HEK293T (cell line): ENCODE measurements at regions not wholly inside any gene's neighbourhood (a gene's known extent, or its start where the extent isn't known, plus 50 kb on each side); places are given as distances from the start of the nearest gene placed in this dataset.

Source experiments
- CTCF ChIA-PET: fragments of 350-600 bp; formaldehyde crosslinking; extraction: SDS; loops from one replicate; lab custom pipeline; 2021; ENCODE audit warnings: antibody characterized with exemption, inconsistent platforms; lab: Yijun Ruan, JAX
- POLR2A ChIA-PET: fragments of 350-600 bp; formaldehyde crosslinking; extraction: SDS; loops from one replicate; lab custom pipeline; 2020; ENCODE audit warnings: antibody characterized with exemption, inconsistent platforms; lab: Yijun Ruan, JAX
- DNase-seq: peaks from one replicate; pipeline ENCODE4 v3.0.0; 2012; ENCODE audit warnings: mixed read lengths; ENCODE audit errors: extremely low spot score
- ARNT ChIP-seq: fragments of 450-650 bp; IDR thresholded peaks from 2 replicates; pipeline ENCODE4 v1.6.1; 2017; ENCODE audit warnings: mild to moderate bottlenecking
- BHLHE40 ChIP-seq: fragments of 450-650 bp; IDR thresholded peaks from 2 replicates; pipeline ENCODE4 v1.6.1; 2016; ENCODE audit warnings: mild to moderate bottlenecking, moderate library complexity, borderline replicate concordance
- CTBP1 ChIP-seq: fragments of 450-650 bp; IDR thresholded peaks from 2 replicates; pipeline ENCODE4 v1.6.1; 2016; ENCODE audit warnings: borderline replicate concordance
- ELF4 ChIP-seq: fragments of 450-650 bp; IDR thresholded peaks from 2 replicates; pipeline ENCODE4 v1.6.1; 2017; ENCODE audit warnings: antibody characterized with exemption
- FOXA1 ChIP-seq: fragments of 450-650 bp; IDR thresholded peaks from 2 replicates; pipeline ENCODE4 v1.6.1; 2016; ENCODE audit warnings: mild to moderate bottlenecking
- FOXK2 ChIP-seq: fragments of 450-650 bp; IDR thresholded peaks from 2 replicates; pipeline ENCODE4 v1.6.1; 2016; ENCODE audit warnings: mild to moderate bottlenecking
- FOXM1 ChIP-seq: fragments of 450-650 bp; IDR thresholded peaks from 2 replicates; pipeline ENCODE4 v1.6.1; 2017; ENCODE audit warnings: mild to moderate bottlenecking, borderline replicate concordance
- HDGF ChIP-seq: fragments of 450-650 bp; IDR thresholded peaks from 2 replicates; pipeline ENCODE4 v1.6.1; 2017; ENCODE audit warnings: antibody characterized with exemption, borderline replicate concordance
- L3MBTL2 ChIP-seq: fragments of 450-650 bp; conservative IDR thresholded peaks from 2 replicates; pipeline ENCODE4 v1.6.1; 2016; ENCODE audit warnings: mild to moderate bottlenecking
- LEF1 ChIP-seq: fragments of 450-650 bp; IDR thresholded peaks from 2 replicates; pipeline ENCODE4 v1.6.1; 2017; ENCODE audit warnings: mild to moderate bottlenecking, borderline replicate concordance
- NFRKB ChIP-seq: fragments of 450-650 bp; IDR thresholded peaks from 2 replicates; pipeline ENCODE4 v1.6.1; 2016; ENCODE audit warnings: mild to moderate bottlenecking, moderate library complexity
- PKNOX1 ChIP-seq: fragments of 450-650 bp; IDR thresholded peaks from 2 replicates; pipeline ENCODE4 v1.6.1; 2016
- SP1 ChIP-seq: fragments of 450-650 bp; IDR thresholded peaks from 2 replicates; pipeline ENCODE4 v1.6.1; 2017
- SUZ12 ChIP-seq: fragments of 450-650 bp; IDR thresholded peaks from 2 replicates; pipeline ENCODE4 v1.6.1; 2016; ENCODE audit warnings: mild to moderate bottlenecking
- TARDBP ChIP-seq: fragments of 450-650 bp; IDR thresholded peaks from 2 replicates; pipeline ENCODE4 v1.6.1; 2016
- ZNF384 ChIP-seq: fragments of 450-650 bp; IDR thresholded peaks from 2 replicates; pipeline ENCODE4 v1.6.1; 2016

GRCh38 chr5:173768267-173768806 lies 119.8 kb upstream of the CPEB4 start:
- no peak for DNase-seq
- TF ChIP-seq ZNF384 (no peak), NFRKB (no peak)
- ChIA-PET CTCF (no interaction called here), POLR2A (no interaction called here)

- TF ChIP-seq SUZ12 = no peak
- no peak for TF ChIP-seq SP1
- no peak for TF ChIP-seq TARDBP
- TF ChIP-seq L3MBTL2 = no peak
- no peak for TF ChIP-seq ZNF384
- TF ChIP-seq CTBP1 = no peak
- no peak for TF ChIP-seq FOXA1
- no peak for TF ChIP-seq HDGF
- no peak for TF ChIP-seq PKNOX1
- no peak for TF ChIP-seq FOXM1
- POLR2A ChIA-PET = no interaction called here
- CTCF ChIA-PET = interaction anchor here (1.1 kb wide), 1 partner anchor 135 kb away, joined by 3 read pairs; no protein-coding TSS in a partner anchor
- DNase-seq = no peak
Measured at GRCh38 chr5:173768891-173769290, 119.3 kb upstream of the CPEB4 start.

- CTCF ChIA-PET = no interaction called here
- TF ChIP-seq ARNT (no peak), CTBP1 (no peak), FOXK2 (no peak), SUZ12 (no peak), ELF4 (no peak), LEF1 (no peak), L3MBTL2 (no peak), TARDBP (no peak)
- POLR2A ChIA-PET = no interaction called here
- no peak for DNase-seq
Measured at GRCh38 chr5:173770637-173771036, 117.5 kb upstream of the CPEB4 start.

GRCh38 chr5:173771121-173771724 lies 116.9 kb upstream of the CPEB4 start:
- ChIA-PET POLR2A (no interaction called here), CTCF (no interaction called here)
- DNase-seq = no peak
- TF ChIP-seq SUZ12 (no peak), L3MBTL2 (peak; percentile 35; the same call in 1 of the 2 replicates)

- no peak for DNase-seq
- CTCF ChIA-PET = no interaction called here
- POLR2A ChIA-PET = no interaction called here
- TF ChIP-seq ZNF384 = no peak
- TF ChIP-seq PKNOX1 = no peak
- no peak for TF ChIP-seq SP1
- TF ChIP-seq FOXA1 = no peak
Measured at GRCh38 chr5:173771725-173772383, 116.3 kb upstream of the CPEB4 start.

GRCh38 chr5:173772384-173773059 lies 115.6 kb upstream of the CPEB4 start:
- POLR2A ChIA-PET = no interaction called here
- CTCF ChIA-PET = no interaction called here
- no peak for TF ChIP-seq SUZ12
- no peak for TF ChIP-seq NFRKB
- TF ChIP-seq BHLHE40 = no peak
- TF ChIP-seq ZNF384 = no peak
- no peak for TF ChIP-seq PKNOX1
- no peak for TF ChIP-seq ARNT
- no peak for TF ChIP-seq CTBP1
- TF ChIP-seq ELF4 = no peak
- TF ChIP-seq L3MBTL2 = no peak
- TF ChIP-seq FOXA1 = no peak
- TF ChIP-seq LEF1 = no peak
- no peak for TF ChIP-seq FOXM1
- no peak for TF ChIP-seq SP1
- TF ChIP-seq TARDBP = no peak
- TF ChIP-seq FOXK2 = no peak
- no peak for DNase-seq

GRCh38 chr5:173774271-173774761 lies 113.8 kb upstream of the CPEB4 start:
- POLR2A ChIA-PET = no interaction called here
- no peak for DNase-seq
- TF ChIP-seq FOXK2 = no peak
- no peak for TF ChIP-seq ARNT
- no peak for TF ChIP-seq ELF4
- TF ChIP-seq SP1 = no peak
- no peak for TF ChIP-seq LEF1
- no peak for TF ChIP-seq TARDBP
- no peak for TF ChIP-seq CTBP1
- no peak for TF ChIP-seq SUZ12
- no peak for TF ChIP-seq L3MBTL2
- TF ChIP-seq NFRKB = no peak
- CTCF ChIA-PET = no interaction called here
